ENCODE measurements at regions not wholly inside any gene's neighbourhood (a gene's known extent, or its start where the extent isn't known, plus 50 kb on each side); places are given as distances from the start of the nearest gene placed in this dataset.

DNA sequence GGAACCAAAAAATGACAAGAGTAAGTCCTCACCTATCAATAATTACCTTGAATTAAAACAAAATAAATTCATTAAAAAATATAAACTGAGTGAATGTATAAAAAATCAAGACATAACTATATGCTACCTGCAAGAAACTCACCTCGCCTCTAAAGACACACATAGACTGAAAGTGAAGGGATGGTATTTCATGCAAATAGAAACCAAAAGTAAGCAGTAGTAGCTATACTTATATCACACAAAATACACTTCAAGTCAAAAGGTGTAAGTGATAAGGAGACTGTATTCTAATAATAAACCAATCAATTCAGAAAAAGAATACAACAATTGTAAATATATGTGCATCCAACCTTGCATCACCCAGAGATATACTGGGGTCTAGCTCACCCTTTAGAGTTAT is 332.6 kb downstream of the SH2D4B start:
- no peak for DNase-seq

DNA sequence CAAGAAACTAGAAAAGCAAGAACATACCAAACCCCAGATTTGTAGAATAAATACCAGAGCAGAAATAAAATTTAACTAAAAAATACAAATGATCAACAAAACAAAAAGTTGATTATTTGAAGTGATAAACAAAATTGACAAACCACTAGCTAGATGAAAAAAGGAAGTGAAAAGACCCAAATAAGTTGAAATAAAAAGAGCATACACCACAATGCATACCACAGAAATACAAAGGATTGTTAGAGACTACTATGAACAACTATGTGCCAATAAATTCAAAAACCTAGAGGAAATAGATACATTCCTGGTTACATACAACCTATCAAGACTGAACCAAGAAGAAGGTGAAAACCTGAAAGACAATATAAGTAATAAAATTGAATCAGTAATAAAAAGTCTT is 333.4 kb downstream of the SH2D4B start:
- DNase-seq, result no peak

DNA sequence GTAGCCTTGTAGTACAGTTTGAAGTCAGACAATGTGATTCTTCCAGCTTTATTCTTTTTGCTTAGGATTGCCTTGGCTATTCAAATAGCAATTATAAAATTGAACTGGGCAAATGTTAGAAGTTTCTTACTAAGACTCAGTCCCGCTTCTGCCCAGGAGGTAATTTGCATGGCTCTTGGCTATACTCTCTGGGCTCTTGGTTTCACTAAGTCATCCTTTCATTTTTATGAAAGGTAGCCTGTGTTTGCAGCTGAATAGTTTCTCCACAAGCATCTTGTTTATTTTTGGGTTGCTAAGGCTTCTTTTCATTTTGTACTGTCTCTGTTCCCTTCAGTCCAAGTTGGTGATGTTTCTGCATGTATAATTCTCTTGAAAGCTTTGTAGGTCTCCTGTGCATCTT is 340.6 kb downstream of the SH2D4B start:
- DNase-seq, result no peak

DNA sequence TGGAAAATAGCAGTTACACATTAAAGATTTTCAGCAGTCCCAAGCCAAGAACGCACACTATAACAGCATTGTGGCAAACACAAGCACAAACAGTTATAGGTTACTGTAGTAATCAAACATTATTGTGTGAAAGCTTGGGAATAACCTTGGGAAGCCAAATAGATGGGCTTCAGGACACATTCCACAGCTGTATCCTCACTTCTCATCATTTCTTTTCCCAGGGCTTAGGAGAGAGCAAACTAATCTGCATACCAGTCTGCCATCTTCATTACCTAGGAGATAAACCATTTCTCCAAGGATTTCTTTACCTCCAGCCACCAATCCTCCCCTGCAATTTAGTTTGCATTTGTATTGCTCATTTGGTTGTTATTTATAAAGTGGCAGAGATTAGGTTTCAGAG is 352.4 kb downstream of the SH2D4B start:
- DNase-seq, result no peak

DNA sequence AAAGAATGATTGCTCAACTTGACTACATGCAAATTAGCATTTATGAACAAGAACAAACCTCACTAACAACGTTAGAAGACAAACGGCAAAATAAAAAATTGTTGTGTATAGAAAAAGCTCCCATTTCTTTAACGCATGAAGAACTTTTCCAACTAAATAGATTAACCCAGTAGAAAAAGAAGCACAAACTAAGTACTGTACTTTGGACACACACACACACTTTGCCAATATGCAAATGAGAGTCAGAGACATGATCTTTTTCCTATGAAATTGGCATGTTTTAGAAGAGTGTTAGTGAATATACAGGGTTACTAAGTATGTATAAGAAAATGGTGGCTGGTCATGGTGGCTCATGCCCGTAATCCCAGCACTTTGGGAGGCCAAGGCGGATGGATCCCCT is 355.6 kb downstream of the SH2D4B start:
- no peak for DNase-seq

DNA sequence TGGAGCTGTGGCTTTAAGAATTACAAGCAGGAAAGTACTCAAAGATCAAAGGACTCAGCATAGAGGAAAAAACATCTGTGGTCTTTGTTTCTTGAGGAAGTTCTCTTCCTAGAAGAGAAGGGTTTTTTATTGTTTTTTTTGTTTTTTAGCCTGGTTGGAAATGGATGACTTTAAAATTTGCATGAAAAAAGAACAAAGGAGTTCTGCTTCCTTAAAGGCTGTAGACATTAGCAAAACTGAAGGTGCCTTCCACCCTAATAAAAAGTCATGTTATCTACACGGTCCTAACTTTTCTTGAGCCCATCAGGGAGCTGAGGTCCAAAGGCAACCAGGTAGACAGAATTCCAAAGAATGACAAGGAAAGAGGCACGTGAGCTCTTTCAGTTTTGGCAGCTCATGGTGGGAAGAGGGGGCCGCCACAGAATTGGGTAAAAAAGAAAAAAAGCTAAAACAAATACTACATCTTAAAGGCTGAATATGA is 356.6 kb downstream of the SH2D4B start:
- DNase-seq, result no peak

DNA sequence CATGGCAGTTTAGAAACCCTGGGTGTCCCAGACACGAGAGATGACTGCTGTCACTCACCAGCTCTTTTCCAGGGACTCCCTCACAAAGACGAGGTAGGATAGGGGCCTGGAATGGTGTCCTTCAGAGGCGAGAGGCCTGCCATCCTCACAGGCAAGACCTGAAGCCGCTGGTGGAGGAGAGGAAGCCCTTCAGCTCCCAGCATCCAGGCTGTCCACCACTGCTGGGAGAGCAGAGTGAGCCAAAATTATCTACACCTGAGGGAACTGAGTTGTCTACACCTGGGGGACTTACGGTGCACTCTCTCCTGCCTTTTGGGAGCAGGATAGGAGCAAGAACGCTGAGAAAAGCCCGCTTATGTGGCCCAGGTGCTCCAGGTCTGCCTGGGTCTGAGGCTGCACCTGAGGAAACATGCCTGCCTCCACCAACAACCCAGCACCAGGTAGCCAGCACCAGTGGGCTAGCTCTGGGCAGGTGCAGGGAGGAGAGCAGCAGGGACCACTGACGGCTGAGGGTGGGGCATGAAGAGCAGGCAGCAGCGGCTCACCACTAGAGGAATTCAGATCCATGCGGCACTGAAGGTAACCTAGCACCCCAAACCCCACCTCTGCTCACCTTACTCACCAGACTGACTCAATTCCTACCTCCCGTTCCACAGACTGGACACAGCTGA is 357.2 kb downstream of the SH2D4B start:
- DNase-seq, result no peak

DNA sequence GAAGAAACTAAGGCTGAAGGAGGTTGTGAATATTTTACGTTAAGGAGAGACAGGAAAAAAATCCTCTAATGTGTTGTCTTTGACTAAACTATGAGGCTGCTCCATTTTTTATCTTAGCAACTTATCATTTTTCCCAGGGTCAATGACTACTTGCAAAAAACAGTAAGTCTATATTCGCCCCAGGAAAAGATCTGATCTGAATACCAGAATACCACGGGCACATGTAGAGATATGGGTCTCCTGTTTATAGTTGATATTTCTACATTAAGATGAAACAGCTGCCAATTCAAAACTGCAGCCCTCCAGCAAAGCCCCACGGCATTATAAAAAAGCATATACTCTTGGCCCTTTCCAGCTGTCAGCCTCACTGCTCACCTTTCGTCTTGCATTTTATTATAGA is 358.4 kb downstream of the SH2D4B start:
- DNase-seq, result no peak

DNA sequence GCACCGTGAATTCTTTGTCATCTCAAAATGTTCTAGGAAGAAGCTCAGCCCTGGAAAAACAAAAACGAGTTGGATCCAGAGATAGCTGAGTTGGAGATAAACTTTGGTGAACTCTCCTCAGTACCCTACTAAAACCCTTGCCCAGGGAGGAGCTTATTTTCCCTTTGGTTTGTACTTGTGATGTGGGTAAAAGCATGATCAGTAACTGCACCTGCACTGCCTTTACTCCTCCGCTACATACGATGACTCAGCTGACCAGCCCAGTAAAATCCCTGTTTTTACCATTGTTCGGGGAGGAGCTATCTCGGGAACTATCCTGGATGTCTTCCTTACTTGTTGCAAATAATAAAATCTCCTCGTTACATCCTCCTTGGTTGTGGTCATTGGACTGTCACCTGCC is 359.3 kb downstream of the SH2D4B start:
- DNase-seq, result no peak

DNA sequence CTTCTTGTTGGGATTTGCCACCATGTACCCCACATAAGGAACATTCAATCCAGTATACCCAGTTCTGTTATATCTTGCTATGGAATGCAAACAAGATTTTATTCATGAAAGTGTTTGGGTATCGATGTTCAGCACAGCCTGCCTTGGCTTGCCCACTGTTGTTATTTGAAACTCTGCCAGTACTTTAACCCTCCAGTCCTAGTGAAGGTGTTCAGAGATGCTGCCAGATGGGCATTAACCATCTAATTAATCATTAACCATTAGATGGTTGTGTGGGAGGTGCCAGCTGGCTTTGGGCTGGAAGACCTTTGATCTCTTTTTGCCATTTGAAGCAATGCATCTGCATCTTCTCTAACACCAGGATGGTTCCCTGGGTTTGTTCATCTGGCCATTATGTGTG is 363.0 kb downstream of the SH2D4B start:
- no peak for DNase-seq

DNA sequence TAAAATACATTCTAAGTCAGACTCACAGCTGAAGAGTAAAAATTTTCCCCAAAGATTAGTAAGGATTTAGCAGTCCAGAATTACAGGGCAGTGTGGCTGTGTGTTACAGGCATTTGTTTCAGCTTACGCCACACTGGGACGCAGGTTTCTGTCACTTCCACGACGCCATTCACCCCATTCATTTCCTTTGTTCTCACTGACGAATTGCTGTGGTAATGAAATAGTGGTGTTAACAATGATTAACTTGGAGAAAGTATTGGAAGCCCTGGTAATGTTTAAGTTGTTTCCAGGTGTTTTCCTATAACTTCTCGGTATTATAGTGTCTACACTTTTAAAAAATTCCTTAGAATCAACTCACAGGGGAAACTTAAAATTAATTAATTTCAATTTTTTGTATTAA is 370.9 kb downstream of the SH2D4B start:
- DNase-seq, result no peak

DNA sequence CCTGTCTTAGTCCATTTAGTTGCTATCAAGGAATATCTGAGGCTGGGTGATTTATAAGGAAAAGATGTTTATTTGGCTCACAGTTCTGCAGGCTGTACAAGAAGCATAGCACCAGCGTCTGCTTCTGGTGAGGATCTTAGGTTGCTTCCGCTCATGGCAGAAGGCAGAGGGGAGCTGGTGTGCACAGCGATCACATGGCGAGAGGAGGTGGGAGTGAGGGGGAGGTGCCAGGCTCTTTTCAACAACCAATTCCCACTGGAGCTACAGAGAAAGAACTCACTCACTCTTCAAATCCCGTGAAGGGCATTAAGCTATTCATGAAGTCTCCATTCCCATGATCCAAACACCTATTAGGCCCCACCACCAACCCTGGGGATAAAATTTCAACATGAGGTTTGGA is 371.6 kb downstream of the SH2D4B start:
- DNase-seq, result no peak

DNA sequence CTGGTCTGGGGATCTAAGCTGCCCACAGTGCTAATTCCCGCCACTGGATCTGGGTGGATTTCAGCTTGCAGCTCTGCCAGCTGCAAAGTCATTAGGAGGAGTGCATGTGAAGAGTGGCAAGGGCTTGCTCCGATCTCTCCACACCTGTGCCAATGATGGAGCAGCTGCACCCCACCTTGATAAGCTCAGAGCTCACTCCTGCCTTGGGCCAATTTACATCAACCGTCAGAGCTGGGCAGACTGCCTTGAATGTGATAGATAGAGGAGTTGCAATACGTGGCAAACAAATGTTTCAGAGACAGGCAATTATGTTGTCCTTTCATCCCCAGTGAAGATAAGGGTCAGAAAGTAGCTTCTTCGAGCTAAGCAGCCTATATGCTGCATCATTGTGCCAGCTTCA is 379.9 kb downstream of the SH2D4B start:
- no peak for DNase-seq

DNA sequence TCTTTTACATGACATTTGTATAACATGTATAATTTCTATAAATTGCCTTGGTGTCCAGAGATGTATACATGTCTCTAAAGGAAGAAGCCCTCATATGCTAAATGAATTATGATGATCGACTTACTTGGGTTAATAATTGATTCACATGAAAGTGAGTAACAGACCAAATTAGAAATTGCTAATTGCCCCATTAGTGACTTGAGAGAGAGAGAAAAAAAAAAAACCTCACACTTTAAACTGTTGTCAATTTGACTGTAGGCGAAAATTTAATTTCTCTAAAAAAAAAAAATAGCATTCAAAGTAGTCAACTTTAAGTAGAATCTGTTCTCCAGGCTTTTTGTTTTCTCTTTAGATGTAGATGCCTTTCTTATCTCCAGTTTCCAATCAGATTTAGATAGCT is 383.3 kb downstream of the SH2D4B start:
- DNase-seq, result no peak

DNA sequence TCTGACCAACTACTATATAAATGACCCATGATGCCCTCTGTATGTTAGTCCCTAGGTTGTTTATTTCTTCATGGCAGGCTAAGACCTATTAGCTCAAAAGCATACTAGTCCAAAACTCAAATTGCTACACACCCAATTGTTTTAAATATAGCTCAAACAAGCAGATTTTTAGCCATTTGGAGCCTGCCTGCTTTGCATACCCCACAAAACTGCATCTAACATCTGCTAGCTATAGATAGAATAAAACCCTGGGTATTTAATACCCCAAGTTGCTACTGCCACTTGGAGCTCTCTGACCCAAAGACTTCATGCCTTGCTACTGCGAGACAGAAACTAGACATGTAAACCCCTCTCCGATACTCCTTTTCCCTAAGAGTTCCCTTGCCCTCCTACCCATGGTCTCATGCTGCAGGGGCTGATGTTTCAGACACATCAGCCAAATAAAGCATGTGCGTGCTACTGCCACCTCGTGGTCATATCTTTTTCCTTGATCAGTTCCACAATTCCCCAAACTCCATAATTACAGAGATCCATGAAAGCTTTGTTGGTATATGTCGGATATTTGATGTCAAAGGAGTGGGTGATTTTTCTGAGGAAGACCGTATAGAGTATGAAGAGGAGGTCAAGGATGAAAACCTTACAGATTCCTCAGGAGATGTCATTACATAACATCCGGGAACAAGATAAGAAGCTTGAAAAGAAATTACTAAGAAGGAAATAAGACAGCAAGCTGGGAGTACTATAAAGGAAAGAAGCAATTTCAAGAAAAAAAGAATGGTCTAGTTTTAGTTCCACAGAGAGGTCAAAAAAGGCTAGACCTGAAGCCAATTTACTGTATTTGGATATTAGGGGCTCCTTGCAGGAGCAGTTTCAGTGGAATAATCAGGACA is 386.6 kb downstream of the SH2D4B start:
- peak; percentile 10 for DNase-seq

DNA sequence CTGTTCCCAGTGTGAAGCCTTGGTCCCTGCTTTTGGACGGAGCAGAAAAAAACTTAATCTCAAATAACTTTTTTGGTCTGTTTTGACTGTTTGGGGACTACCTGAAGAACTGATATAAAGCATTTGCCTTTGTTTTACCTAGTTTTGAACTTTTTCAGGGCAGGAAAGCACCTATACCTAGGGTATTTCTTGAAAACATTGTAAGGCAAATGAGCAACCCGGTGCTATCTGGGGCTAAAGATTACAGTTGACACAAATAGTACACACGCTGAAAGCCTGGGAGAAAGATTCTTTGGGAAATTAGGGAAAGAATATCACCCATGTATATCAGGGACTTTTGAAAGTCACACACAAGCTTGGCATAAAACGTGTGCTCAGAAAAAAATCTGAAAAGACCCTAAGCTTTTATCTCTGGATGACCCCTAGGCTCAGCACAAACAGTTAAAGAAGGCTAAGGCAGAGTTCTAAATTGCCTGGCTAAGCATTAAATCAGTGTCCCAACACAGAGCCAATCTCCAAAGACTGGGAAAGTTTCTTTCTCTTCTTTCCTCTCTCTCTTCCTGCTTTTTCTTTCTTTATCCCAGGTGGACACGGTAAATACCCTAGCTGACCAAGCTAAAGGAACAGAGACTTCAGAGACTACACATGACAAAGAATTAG is 389.8 kb downstream of the SH2D4B start:
- DNase-seq, result no peak

DNA sequence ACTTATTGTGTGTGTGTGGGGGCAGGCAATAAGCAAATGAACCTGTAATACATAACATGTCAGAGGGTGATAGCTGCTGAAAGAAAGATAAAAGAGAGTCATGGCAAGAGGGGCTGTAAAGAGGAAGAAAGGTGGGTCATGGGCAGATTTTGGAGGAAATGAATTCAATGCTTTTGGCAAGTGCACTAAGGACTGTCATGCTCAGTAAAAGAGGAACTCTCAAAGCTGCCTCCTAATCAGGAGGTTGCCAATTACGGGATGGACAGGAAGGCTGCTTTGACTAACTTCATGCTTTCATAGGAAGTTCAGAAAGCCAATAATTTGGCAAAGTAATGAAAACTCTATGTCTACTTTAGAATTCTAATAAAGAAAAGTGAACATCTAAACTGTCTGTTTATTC is 401.2 kb downstream of the SH2D4B start:
- no peak for DNase-seq

DNA sequence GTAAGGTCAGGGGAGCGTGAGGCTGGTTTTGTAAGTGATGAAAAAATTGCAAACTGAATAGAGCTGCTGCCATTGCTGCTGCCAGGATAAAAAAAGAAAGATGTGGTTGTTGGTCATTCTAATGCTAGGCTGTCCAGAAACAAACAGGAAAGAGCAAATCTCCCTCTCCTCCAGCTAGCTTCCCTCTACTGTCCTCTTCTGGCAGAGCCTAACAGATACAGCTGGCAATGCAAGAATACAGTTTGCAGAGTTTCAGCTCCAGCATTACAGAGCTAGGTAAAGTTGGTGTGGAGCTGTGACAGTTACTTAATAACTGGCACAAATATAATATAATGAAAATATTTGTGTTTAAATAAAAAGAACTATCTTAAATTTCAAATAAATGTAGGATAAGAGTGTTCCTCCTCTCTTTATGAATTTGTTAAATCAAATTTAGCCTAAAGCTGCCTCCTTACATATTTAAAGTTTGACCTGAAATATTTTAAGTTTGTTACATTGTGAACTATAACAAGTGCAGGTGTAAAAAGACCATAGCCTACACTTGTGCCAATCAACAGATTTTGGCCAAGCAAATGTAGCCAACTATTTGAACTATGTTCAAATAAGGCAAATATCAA is 407.7 kb downstream of the SH2D4B start:
- DNase-seq, result no peak

DNA sequence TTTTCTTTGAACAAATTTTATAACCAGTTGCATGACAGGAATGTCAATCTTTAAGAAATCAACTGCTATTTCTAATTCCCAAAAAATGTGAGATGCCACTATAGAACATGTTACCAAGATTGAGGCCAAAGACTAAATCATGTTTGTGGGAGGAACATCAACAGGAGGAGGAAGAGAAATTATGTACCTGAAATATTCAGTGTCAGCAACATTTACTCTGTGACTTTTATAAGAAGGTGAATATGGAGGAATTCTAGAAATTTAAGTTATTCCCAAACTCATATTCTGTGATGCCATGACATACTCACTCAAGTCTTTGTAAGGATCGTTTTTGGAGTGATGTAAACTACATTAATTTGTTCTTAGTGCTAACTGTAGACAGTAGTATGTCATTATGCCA is 408.4 kb downstream of the SH2D4B start:
- DNase-seq, result no peak

DNA sequence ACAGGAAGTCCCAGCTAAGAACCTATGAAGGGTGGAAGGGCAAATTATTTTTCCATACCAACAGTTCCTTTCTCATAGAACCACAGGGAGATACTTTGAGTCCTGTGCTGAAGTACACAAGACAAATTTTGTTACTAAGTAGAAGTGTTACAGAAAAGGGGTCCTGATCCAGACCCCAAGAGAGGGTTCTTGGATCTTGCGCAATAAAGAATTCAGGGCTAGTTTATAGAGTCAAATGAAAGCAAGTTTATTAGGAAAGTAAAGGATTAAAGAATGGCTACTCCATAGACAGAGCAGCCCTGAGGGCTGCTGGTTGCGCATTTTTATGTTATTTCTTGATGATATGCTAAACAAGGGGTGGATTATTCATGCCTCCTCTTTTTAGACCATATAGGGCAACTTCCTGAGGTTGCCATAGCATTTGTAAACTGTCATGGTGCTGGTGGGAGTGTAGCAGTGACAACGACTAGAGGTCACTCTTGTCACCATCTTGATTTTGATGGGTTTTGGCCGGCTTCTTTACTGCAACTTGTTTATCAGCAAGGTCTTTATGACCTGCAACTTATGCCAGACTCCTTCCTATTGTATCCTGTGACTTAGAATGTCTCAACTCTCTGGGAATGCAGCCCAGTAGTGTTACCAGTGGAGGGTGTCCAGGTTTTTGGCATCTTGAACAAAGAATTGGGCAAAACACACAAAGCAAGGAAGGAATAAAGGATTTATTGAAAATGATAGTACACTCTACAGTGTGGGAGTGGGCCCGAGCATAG is 409.4 kb downstream of the SH2D4B start:
- no peak for DNase-seq

DNA sequence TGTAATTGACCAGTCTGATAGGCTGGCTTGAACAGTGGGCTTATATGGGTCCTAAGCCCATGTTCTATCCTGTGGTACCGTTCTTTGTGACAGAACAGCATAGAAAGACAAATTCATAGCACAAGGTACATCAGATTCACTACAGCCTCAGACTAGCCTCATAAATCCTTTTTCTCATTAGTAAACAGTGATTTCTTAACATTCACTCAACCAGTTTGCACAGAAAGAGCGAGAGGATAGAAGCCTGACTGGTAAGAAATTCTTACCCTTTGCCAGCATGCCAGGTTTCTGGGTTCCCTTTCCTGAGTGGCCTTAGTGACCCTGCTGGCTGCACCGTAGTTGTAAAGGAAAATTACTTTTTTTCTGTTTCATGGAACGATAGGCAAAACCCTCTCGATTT is 412.1 kb downstream of the SH2D4B start:
- DNase-seq, result no peak

DNA sequence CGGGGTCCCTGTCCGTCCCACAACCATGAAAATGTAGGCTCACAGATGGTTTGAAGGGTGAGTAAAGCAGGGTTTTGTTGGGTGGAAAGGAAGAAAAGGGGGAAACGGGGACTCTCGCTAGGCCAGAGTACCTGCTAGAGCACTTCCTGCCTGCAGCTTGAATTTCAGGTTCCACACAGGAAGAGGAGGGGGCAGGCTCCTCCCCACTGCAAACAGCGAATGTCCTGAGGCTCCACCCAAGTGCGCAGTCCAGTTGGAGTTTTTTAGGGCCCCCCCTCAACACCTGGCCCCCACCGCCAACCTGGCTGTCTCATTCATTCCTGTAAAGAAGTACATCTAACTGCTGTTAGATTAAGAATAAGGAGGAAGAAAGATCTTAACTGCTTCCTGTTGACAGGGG is 414.7 kb downstream of the SH2D4B start:
- DNase-seq, result no peak

DNA sequence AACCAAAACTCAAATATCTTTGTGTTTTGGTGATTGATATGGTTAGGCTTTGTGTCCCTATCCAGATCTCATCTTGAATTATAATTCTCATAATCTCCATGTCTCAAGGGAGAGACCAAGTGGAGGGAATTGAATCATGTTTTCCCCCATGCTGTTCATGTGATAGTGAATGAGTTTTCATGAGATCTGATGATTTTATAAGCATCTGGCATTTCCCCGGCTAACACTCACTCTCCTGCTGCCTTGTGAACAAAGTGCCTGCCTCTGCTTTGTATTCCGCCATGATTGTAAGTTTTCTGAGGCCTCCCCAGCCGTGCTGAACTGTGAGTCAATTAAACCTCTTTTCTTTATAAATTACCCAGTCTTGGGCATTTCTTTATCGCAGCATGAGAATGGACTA is 419.5 kb downstream of the SH2D4B start:
- DNase-seq, result no peak
